ENCODE measurements at regions not wholly inside any gene's neighbourhood (a gene's known extent, or its start where the extent isn't known, plus 50 kb on each side); places are given as distances from the start of the nearest gene placed in this dataset.
"Not testable (repeated sequence)": the region's sequence is repeated elsewhere in the genome, so short reads cannot be mapped to it uniquely, and the experiment has no call there.

GRCh38 chr13:87207280-87208003 is 463.7 kb upstream of the SLITRK5 start:
- TF ChIP-seq CTCF (IDR thresholded peaks at IDR 0.05; ENCODE audit: insufficient read depth, low read depth, low read length, missing control alignments): no peak
- DNase-seq (ENCODE audit: low read depth): no peak
- no peak overlapping the region for H3K4me3 ChIP-seq (ENCODE audit: low read depth, low read length)

- no peak for TF ChIP-seq CTCF (IDR thresholded peaks at IDR 0.05; ENCODE audit: insufficient read depth, low read depth, low read length, missing control alignments)
- DNase-seq (ENCODE audit: low read depth): no peak
- H3K4me3 ChIP-seq (ENCODE audit: low read depth, low read length): no peak overlapping the region
Measured at GRCh38 chr13:87208636-87209035, 462.5 kb upstream of the SLITRK5 start.

GRCh38 chr13:87234981-87235380 is 436.2 kb upstream of the SLITRK5 start:
- DNase-seq (ENCODE audit: low read depth): no peak
- H3K4me3 ChIP-seq (ENCODE audit: low read depth, low read length): no peak overlapping the region
- no peak for TF ChIP-seq CTCF (IDR thresholded peaks at IDR 0.05; ENCODE audit: insufficient read depth, low read depth, low read length, missing control alignments)

- TF ChIP-seq CTCF (IDR thresholded peaks at IDR 0.05; ENCODE audit: insufficient read depth, low read depth, low read length, missing control alignments): no peak
- H3K4me3 ChIP-seq (ENCODE audit: low read depth, low read length): no peak overlapping the region
- no peak for DNase-seq (ENCODE audit: low read depth)
Measured at GRCh38 chr13:87235621-87236020, 435.6 kb upstream of the SLITRK5 start.

DNA sequence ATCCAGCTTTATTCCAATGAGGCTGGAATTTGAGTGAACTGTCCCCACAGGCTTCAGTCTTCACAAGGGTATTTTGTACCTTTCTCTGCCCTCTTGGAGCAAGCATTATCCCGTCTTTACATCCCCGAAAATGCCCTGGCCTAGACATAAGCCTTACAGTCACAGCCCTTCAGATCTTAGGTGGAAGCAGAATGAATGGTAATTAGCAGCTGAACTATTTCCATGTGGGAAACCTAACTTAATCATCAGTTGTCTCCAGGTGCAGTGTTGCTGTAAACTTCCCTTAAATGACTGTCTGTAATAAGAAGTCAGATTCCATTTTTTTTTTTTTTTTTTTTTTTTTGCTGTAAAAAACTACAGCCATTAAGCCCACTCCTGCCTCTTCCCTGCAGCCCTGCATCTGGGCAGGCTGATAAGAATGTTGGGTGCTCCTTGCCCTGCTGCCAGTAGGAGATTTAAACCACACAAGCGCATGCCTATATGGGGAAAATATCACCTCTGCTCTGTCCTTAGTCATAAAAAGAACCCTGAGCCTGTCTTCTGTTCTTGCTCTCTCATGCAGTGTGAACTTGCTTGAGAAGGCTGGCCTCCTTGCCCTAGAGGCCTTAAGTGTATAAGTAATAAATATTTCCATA is 426.8 kb upstream of the SLITRK5 start:
- DNase-seq (ENCODE audit: low read depth): no peak
- no peak overlapping the region for H3K4me3 ChIP-seq (ENCODE audit: low read depth, low read length)
- TF ChIP-seq CTCF (IDR thresholded peaks at IDR 0.05; ENCODE audit: insufficient read depth, low read depth, low read length, missing control alignments): no peak

DNA sequence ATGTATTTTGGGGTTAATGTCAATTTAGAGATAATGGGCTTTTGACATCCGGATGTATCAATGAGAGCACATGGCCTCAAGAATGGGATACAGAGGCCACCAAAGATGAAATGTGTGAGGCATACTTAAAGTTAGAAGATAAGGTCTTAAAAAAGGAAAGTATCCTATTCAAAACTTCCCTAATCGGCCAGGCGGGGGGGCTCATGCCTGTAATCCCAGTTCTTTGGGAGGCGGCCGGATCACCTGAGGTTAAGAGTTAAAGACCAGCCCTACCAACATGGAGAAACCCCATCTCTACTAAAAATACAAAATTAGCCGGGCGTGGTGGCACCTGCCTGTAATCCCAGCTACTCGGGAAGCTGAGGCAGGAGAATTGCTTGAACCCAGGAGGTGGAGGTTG is 421.3 kb upstream of the SLITRK5 start:
- not testable (repeated sequence) for DNase-seq (ENCODE audit: low read depth); H3K4me3 ChIP-seq (ENCODE audit: low read depth, low read length)

GRCh38 chr13:87255394-87255793 is 415.8 kb upstream of the SLITRK5 start:
- DNase-seq (ENCODE audit: low read depth): no peak
- no peak for TF ChIP-seq CTCF (IDR thresholded peaks at IDR 0.05; ENCODE audit: insufficient read depth, low read depth, low read length, missing control alignments)
- H3K4me3 ChIP-seq (ENCODE audit: low read depth, low read length): no peak overlapping the region

All from GM12865 (cell line).